ENCODE measurements at regions not wholly inside any gene's neighbourhood (a gene's known extent, or its start where the extent isn't known, plus 50 kb on each side); places are given as distances from the start of the nearest gene placed in this dataset.
A peak's percentile ranks its signal among the peaks of the same experiment; 100 is the strongest.

GRCh38 chr1:36571106-36571505 is 88.4 kb upstream of the CSF3R start:
- no peak for DNase-seq

- DNase-seq = no peak
Observed at GRCh38 chr1:36570478-36571060, 87.9 kb upstream of the CSF3R start.

GRCh38 chr1:36570006-36570405 is 87.3 kb upstream of the CSF3R start:
- no peak for DNase-seq

GRCh38 chr1:36567601-36568341 is 85.1 kb upstream of the CSF3R start:
- no peak for DNase-seq

- DNase-seq = no peak
Observed at GRCh38 chr1:36565576-36566501, 83.1 kb upstream of the CSF3R start.

- no peak for DNase-seq
Observed at GRCh38 chr1:36562181-36562685, 79.5 kb upstream of the CSF3R start.

GRCh38 chr1:36561361-36561724 is 78.6 kb upstream of the CSF3R start:
- no peak for DNase-seq

GRCh38 chr1:36560621-36561360 is 78.1 kb upstream of the CSF3R start:
- no peak for DNase-seq

GRCh38 chr1:36560177-36560576 is 77.5 kb upstream of the CSF3R start:
- DNase-seq = no peak

GRCh38 chr1:36559061-36559460 is 76.3 kb upstream of the CSF3R start:
- DNase-seq = no peak

- DNase-seq = no peak
Observed at GRCh38 chr1:36557041-36558000, 74.6 kb upstream of the CSF3R start.

GRCh38 chr1:36555041-36555440 is 72.3 kb upstream of the CSF3R start:
- DNase-seq = no peak

GRCh38 chr1:36554323-36554628 is 71.6 kb upstream of the CSF3R start:
- DNase-seq = no peak

GRCh38 chr1:36553591-36554322 is 71.0 kb upstream of the CSF3R start:
- peak; percentile 56 for DNase-seq

- no peak for DNase-seq
Observed at GRCh38 chr1:36542962-36543515, 60.3 kb upstream of the CSF3R start.

GRCh38 chr1:36542024-36542961 is 59.6 kb upstream of the CSF3R start:
- no peak for DNase-seq

GRCh38 chr1:36540056-36540455 is 57.3 kb upstream of the CSF3R start:
- DNase-seq = no peak

- no peak for DNase-seq
Observed at GRCh38 chr1:36539526-36539925, 56.8 kb upstream of the CSF3R start.

- no peak for DNase-seq
Observed at GRCh38 chr1:36537991-36538390, 55.3 kb upstream of the CSF3R start.

All from activated T-cell treated with anti-CD3 and anti-CD28 coated beads for 4 hours (primary cell).